Astrocyte (in vitro differentiated cells and primary cell): ENCODE measurements at regions not wholly inside any gene's neighbourhood (a gene's known extent, or its start where the extent isn't known, plus 50 kb on each side); places are given as distances from the start of the nearest gene placed in this dataset.

Experiments used
- EZH2 ChIP-seq: IDR thresholded peaks from 2 replicates; pipeline ENCODE4 v1.6.1; 2012; ENCODE audit warnings: mild to moderate bottlenecking, low read length, inconsistent platforms; ENCODE audit not compliant: insufficient read depth
- TF ChIP-seq, protein P1 (sequence below): IDR thresholded peaks from 2 replicates; pipeline ENCODE4 v1.5.1; 2011; ENCODE audit warnings: low read depth, mild to moderate bottlenecking, inconsistent platforms, low read length, moderate library complexity; ENCODE audit not compliant: insufficient read depth

DNA sequence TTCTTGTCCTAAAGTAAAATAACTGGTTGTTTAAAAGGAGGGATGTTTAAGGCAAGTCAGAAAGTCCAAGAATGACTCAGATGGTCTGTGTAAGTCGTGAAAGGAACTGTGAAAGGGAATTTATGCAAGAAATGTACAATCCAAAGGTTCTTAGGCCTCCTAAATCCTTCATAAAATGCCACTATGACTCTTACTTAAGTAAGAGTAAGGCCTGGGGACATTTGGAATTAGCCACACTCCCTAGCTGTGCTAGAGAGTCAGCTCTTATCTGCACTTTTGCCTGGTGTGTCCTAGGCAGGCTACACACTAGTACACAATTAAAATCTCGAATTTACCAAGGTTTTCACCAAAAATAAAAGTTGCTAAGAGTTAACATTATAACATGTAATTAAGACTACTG is 686.9 kb downstream of the UQCRFS1 start:
- TF ChIP-seq, protein P1, sequence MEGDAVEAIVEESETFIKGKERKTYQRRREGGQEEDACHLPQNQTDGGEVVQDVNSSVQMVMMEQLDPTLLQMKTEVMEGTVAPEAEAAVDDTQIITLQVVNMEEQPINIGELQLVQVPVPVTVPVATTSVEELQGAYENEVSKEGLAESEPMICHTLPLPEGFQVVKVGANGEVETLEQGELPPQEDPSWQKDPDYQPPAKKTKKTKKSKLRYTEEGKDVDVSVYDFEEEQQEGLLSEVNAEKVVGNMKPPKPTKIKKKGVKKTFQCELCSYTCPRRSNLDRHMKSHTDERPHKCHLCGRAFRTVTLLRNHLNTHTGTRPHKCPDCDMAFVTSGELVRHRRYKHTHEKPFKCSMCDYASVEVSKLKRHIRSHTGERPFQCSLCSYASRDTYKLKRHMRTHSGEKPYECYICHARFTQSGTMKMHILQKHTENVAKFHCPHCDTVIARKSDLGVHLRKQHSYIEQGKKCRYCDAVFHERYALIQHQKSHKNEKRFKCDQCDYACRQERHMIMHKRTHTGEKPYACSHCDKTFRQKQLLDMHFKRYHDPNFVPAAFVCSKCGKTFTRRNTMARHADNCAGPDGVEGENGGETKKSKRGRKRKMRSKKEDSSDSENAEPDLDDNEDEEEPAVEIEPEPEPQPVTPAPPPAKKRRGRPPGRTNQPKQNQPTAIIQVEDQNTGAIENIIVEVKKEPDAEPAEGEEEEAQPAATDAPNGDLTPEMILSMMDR, result no peak
- no peak for TF ChIP-seq EZH2
